Endothelial cell of umbilical vein (primary cell): ENCODE measurements at regions not wholly inside any gene's neighbourhood (a gene's known extent, or its start where the extent isn't known, plus 50 kb on each side); places are given as distances from the start of the nearest gene placed in this dataset.

ENCODE experiments used
- BruUV-seq: library from RNA; stranded (reverse); fragments of 400-500 nt; replicated peaks from 2 replicates; lab custom pipeline; 2021; lab: Mats Ljungman, UMichigan
- CTCF ChIA-PET: fragments of 300-600, 350-600 bp; sonication (Branson Sonifier 250); formaldehyde crosslinking; loops from one replicate; lab custom pipeline; 2021; ENCODE audit warnings: antibody characterized with exemption, inconsistent platforms; lab: Charles Lee
- POLR2A ChIA-PET: fragments of 300-600, 350-600 bp; sonication (Branson Sonifier 250); formaldehyde crosslinking; loops from one replicate; lab custom pipeline; 2021; ENCODE audit warnings: antibody characterized with exemption, inconsistent platforms; lab: Charles Lee
- DNase-seq: peaks from one replicate; pipeline ENCODE4 v3.0.0-alpha.2; 2011; ENCODE audit warnings: low read depth, low spot score
- FAIRE-seq: peaks from 2 replicates; lab custom pipeline; 2011; peaks lifted over from hg19 to GRCh38; lab: Jason Lieb, UNC
- H2AFZ ChIP-seq: 2 replicates; pipeline ENCODE4 v1.6.0; 2012; ENCODE audit warnings: low read depth, low read length, control low read depth, inconsistent platforms
- H3K27ac ChIP-seq: 2 replicates; pipeline ENCODE4 v1.5.1; 2011; ENCODE audit warnings: low read depth, mild to moderate bottlenecking, control low read depth, low read length, moderate library complexity; ENCODE audit not compliant: insufficient read depth
- H3K27me3 ChIP-seq, 2 experiments: 2 replicates each; pipeline versions ENCODE4 v1.6.0 to v1.6.1; 2011; ENCODE audit warnings: low read length in 2 of 2, mixed read lengths in 1 of 2; ENCODE audit not compliant: control insufficient read depth in 2 of 2, insufficient read depth in 2 of 2
- H3K36me3 ChIP-seq, 2 experiments: 2 replicates in 1 of 2; 3 replicates in 1 of 2; pipeline ENCODE4 v1.5.1; 2011; ENCODE audit warnings: low read length in 2 of 2, mild to moderate bottlenecking in 1 of 2, moderate library complexity in 1 of 2; ENCODE audit not compliant: control insufficient read depth in 2 of 2, insufficient read depth in 2 of 2; ENCODE audit errors: extremely low read depth in 1 of 2
- H3K4me1 ChIP-seq: 3 replicates; pipeline ENCODE4 v1.5.1; 2011; ENCODE audit warnings: mild to moderate bottlenecking, low read length; ENCODE audit not compliant: control insufficient read depth, insufficient read depth; ENCODE audit errors: extremely low read depth
- H3K4me2 ChIP-seq: 2 replicates; pipeline ENCODE4 v1.6.1; 2011; ENCODE audit warnings: low read length, control low read depth, mixed read lengths; ENCODE audit not compliant: insufficient read depth
- H3K4me3 ChIP-seq, 3 experiments: fragments of 200-600 bp in 1 of 3; sonication (generic), shearing (Covaris generic) in 1 of 3; replicated peaks in 1 of 3; 2 replicates each; pipeline ENCODE4 v1.5.1; 2011 to 2016; ENCODE audit warnings: control low read depth in 3 of 3, low read length in 3 of 3, mild to moderate bottlenecking in 2 of 3, inconsistent platforms in 1 of 3, low read depth in 1 of 3, moderate library complexity in 1 of 3; ENCODE audit not compliant: insufficient read depth in 1 of 3
- H3K79me2 ChIP-seq: 2 replicates; pipeline ENCODE4 v1.6.0; 2012; ENCODE audit warnings: low read length, inconsistent platforms; ENCODE audit not compliant: control insufficient read depth, insufficient read depth
- H3K9ac ChIP-seq: replicated peaks from 2 replicates; pipeline ENCODE3; 2011; ENCODE audit warnings: low read length, control low read depth; ENCODE audit not compliant: insufficient read depth; ENCODE audit errors: extremely low read depth
- H3K9me1 ChIP-seq: replicated peaks from 3 replicates; pipeline ENCODE4 v1.6.0; 2011; ENCODE audit warnings: mild to moderate bottlenecking, low read length; ENCODE audit not compliant: control insufficient read depth, insufficient read depth; ENCODE audit errors: extremely low read depth
- H3K9me3 ChIP-seq: replicated peaks from 2 replicates; pipeline ENCODE4 v1.5.1; 2012; ENCODE audit warnings: low read length, inconsistent platforms; ENCODE audit not compliant: control insufficient read depth, insufficient read depth
- H4K20me1 ChIP-seq: replicated peaks from 2 replicates; pipeline ENCODE3; 2011; ENCODE audit warnings: mild to moderate bottlenecking, low read length; ENCODE audit not compliant: control insufficient read depth, insufficient read depth; ENCODE audit errors: extremely low read depth
- EZH2 ChIP-seq: IDR thresholded peaks from 2 replicates; pipeline ENCODE4 v1.6.1; 2012; ENCODE audit warnings: borderline replicate concordance, low read depth, mild to moderate bottlenecking, moderate library complexity, low read length, inconsistent platforms; ENCODE audit not compliant: severe bottlenecking
- FOS ChIP-seq: IDR thresholded peaks from 2 replicates; pipeline ENCODE4 v1.6.1; 2011; ENCODE audit warnings: mild to moderate bottlenecking, low read length, moderate library complexity, borderline replicate concordance; ENCODE audit not compliant: insufficient read depth
- GATA2 ChIP-seq: IDR thresholded peaks from 2 replicates; pipeline ENCODE4 v1.7.0; 2011; ENCODE audit warnings: low read depth, mild to moderate bottlenecking, moderate library complexity, mixed read lengths, low read length; ENCODE audit not compliant: insufficient read length, insufficient read depth
- JUN ChIP-seq: IDR thresholded peaks from 2 replicates; pipeline ENCODE4 v1.6.1; 2011; ENCODE audit warnings: borderline replicate concordance, low read depth; ENCODE audit not compliant: insufficient read length, insufficient read depth
- MYC ChIP-seq: IDR thresholded peaks from one replicate; pipeline ENCODE4 v1.6.1; 2011; ENCODE audit warnings: mild to moderate bottlenecking, low read depth, low read length
- POLR2A ChIP-seq: IDR thresholded peaks from 2 replicates; pipeline ENCODE4 v1.6.1; 2012; ENCODE audit warnings: low read depth, mild to moderate bottlenecking, control low read depth, low read length
- POLR2AphosphoS5 ChIP-seq: IDR thresholded peaks from 2 replicates; pipeline ENCODE4 v1.6.1; 2012; ENCODE audit warnings: low read depth, mild to moderate bottlenecking, control low read depth, low read length, moderate library complexity; ENCODE audit not compliant: insufficient read depth
- dilution Hi-C: fragments of 300-500 bp; cut with MboI; formaldehyde crosslinking; loops from one replicate; pipeline ENCODE4 v1.15.0; 2019; ENCODE audit warnings: low sequenced_read_pairs; ENCODE audit not compliant: extremely low pct_ligation_motif_present
- intact Hi-C: fragments of 100-400 bp; cut with micrococcal nuclease; formaldehyde crosslinking; loops from one replicate; pipeline ENCODE4 v1.10.0; 2022
- TF ChIP-seq, protein P1 (sequence below), 2 donors: IDR thresholded peaks; 1 replicate in 1 of 2; 2 replicates in 1 of 2; pipeline ENCODE4 v1.5.1; 2011; ENCODE audit warnings: low read length in 2 of 2, mild to moderate bottlenecking in 2 of 2, moderate library complexity in 2 of 2, control low read depth in 1 of 2, inconsistent platforms in 1 of 2, low read depth in 1 of 2; ENCODE audit not compliant: insufficient read depth in 1 of 2; ENCODE audit errors: extremely low read depth in 1 of 2
- TF ChIP-seq, protein P2 (sequence below): IDR thresholded peaks from 2 replicates; pipeline ENCODE4 v1.6.1; 2011; ENCODE audit not compliant: insufficient read depth, insufficient read length

DNA sequence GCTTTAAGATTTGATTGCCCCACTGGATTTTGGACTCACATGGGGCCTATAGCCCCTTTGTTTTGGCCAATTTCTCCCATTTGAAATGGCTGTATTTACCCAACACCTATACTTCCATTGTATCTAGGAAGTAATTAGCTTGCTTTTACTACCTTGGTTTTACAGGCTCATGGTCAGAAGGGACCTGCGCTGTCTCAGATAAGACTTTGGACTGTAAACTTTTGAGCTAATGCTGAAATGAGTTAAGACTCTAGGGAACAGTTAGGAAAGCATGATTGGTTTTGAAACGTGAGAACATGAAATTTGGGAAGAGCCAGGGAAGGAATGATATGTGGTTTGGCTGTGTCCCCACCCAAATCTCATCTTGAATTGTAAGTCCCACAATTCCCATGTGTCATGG is 419.0 kb upstream of the TMPO start:
- no peak for TF ChIP-seq JUN
- no peak for TF ChIP-seq MYC
- no peak for TF ChIP-seq FOS
- no peak for TF ChIP-seq POLR2A
- no peak for TF ChIP-seq GATA2
- TF ChIP-seq, protein P1, sequence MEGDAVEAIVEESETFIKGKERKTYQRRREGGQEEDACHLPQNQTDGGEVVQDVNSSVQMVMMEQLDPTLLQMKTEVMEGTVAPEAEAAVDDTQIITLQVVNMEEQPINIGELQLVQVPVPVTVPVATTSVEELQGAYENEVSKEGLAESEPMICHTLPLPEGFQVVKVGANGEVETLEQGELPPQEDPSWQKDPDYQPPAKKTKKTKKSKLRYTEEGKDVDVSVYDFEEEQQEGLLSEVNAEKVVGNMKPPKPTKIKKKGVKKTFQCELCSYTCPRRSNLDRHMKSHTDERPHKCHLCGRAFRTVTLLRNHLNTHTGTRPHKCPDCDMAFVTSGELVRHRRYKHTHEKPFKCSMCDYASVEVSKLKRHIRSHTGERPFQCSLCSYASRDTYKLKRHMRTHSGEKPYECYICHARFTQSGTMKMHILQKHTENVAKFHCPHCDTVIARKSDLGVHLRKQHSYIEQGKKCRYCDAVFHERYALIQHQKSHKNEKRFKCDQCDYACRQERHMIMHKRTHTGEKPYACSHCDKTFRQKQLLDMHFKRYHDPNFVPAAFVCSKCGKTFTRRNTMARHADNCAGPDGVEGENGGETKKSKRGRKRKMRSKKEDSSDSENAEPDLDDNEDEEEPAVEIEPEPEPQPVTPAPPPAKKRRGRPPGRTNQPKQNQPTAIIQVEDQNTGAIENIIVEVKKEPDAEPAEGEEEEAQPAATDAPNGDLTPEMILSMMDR (IDR thresholded peaks at IDR 0.05; ENCODE audit: extremely low read depth in 1 of 2, insufficient read depth in 1 of 2, low read depth in 1 of 2, low read length in 2 of 2) = no peak
- TF ChIP-seq EZH2 = no peak
- TF ChIP-seq, protein P2, sequence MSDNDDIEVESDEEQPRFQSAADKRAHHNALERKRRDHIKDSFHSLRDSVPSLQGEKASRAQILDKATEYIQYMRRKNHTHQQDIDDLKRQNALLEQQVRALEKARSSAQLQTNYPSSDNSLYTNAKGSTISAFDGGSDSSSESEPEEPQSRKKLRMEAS = no peak
- TF ChIP-seq POLR2AphosphoS5 = no peak
- no peak overlapping the region for H3K27ac ChIP-seq
- no peaks in the 10 kb centered on the region for H3K36me3 ChIP-seq
- H3K27me3 ChIP-seq = no peaks in the 10 kb centered on the region
- no TSS peak for BruUV-seq
- DNase-seq (no peak), FAIRE-seq (no peak)
- no peak overlapping the region for H3K4me3 ChIP-seq
- H3K4me2 ChIP-seq = no peak overlapping the region
- no peaks in the 10 kb centered on the region for H3K9me3 ChIP-seq
- no peak overlapping the region for H2AFZ ChIP-seq
- no peaks in the 10 kb centered on the region for H3K9me1 ChIP-seq
- ChIA-PET CTCF (no interaction called here), POLR2A (no interaction called here)
- intact Hi-C loops (no loop called here), dilution Hi-C loops (no loop called here)
- H3K9ac ChIP-seq = no peak overlapping the region
- no peaks in the 10 kb centered on the region for H3K79me2 ChIP-seq
- H3K4me1 ChIP-seq = no peaks in the 10 kb centered on the region
- H4K20me1 ChIP-seq = no peaks in the 10 kb centered on the region
